Hepatocyte (in vitro differentiated cells): ENCODE measurements at regions not wholly inside any gene's neighbourhood (a gene's known extent, or its start where the extent isn't known, plus 50 kb on each side); places are given as distances from the start of the nearest gene placed in this dataset.

Experiments used
- DNase-seq: peaks from one replicate; pipeline ENCODE4 v3.0.0-alpha.2; 2016; ENCODE audit warnings: low spot score
- H2AFZ ChIP-seq: fragments of 200-600 bp; sonication (generic); 2 replicates; pipeline ENCODE4 v1.6.0; 2016; ENCODE audit warnings: antibody characterized with exemption, mild to moderate bottlenecking
- H3K27ac ChIP-seq: fragments of 200-600 bp; sonication (generic); 2 replicates; pipeline ENCODE4 v1.5.1; 2016; ENCODE audit warnings: mild to moderate bottlenecking
- H3K27me3 ChIP-seq: fragments of 200-600 bp; sonication (generic); 2 replicates; pipeline ENCODE4 v1.6.1; 2016
- H3K36me3 ChIP-seq: fragments of 200-600 bp; sonication (generic); replicated peaks from 2 replicates; pipeline ENCODE4 v1.5.1; 2016; ENCODE audit warnings: low read depth; ENCODE audit not compliant: insufficient read depth
- H3K4me1 ChIP-seq: fragments of 200-600 bp; sonication (generic); 2 replicates; pipeline ENCODE4 v1.5.1; 2016; ENCODE audit warnings: mild to moderate bottlenecking, moderate library complexity; ENCODE audit not compliant: insufficient read depth
- H3K4me2 ChIP-seq: fragments of 200-600 bp; sonication (generic); 2 replicates; pipeline ENCODE4 v1.6.0; 2016
- H3K4me3 ChIP-seq: fragments of 200-600 bp; sonication (generic); 2 replicates; pipeline ENCODE4 v1.5.1; 2016; ENCODE audit warnings: mild to moderate bottlenecking
- H3K79me2 ChIP-seq: fragments of 200-600 bp; sonication (generic); 2 replicates; pipeline ENCODE4 v1.6.0; 2017; ENCODE audit warnings: mild to moderate bottlenecking
- H3K9me2 ChIP-seq: fragments of 200-600 bp; sonication (generic); replicated peaks from 2 replicates; pipeline ENCODE4 v1.6.0; 2017; ENCODE audit warnings: mild to moderate bottlenecking; ENCODE audit not compliant: insufficient read depth
- H3K9me3 ChIP-seq: fragments of 200-600 bp; sonication (generic); 2 replicates; pipeline ENCODE4 v1.5.1; 2016; ENCODE audit warnings: low read depth, mild to moderate bottlenecking
- H4K20me1 ChIP-seq: fragments of 200-600 bp; sonication (generic); 2 replicates; pipeline ENCODE4 v1.6.0; 2016; ENCODE audit warnings: mild to moderate bottlenecking; ENCODE audit not compliant: insufficient read depth, poor library complexity, severe bottlenecking
- EZH2 ChIP-seq: fragments of 200-600 bp; sonication (generic); IDR thresholded peaks from 2 replicates; pipeline ENCODE4 v1.6.1; 2016; ENCODE audit warnings: antibody characterized with exemption, mild to moderate bottlenecking, borderline replicate concordance
- EZH2phosphoT487 ChIP-seq: fragments of 200-600 bp; sonication (generic); IDR thresholded peaks from one replicate; pipeline ENCODE4 v1.6.1; 2018; ENCODE audit warnings: antibody characterized with exemption, mild to moderate bottlenecking, low read depth, moderate library complexity; ENCODE audit not compliant: unreplicated experiment, severe bottlenecking
- WGBS: methylation state at CpG from one replicate; pipeline ENCODE4 v1.1.6; 2016; ENCODE audit warnings: low lambda C conversion rate; ENCODE audit errors: missing lambda C conversion rate; 5-methylcytosine and 5-hydroxymethylcytosine counted together
- TF ChIP-seq, protein P1 (sequence below): fragments of 200-600 bp; sonication (generic); IDR thresholded peaks from 2 replicates; pipeline ENCODE4 v1.5.1; 2016; ENCODE audit warnings: antibody characterized with exemption, mild to moderate bottlenecking; ENCODE audit not compliant: poor library complexity

- no peaks in the 10 kb centered on the region for H3K9me2 ChIP-seq
- H3K4me1 ChIP-seq = peaks cover 8% of the 10 kb centered on the region
- no peak overlapping the region for H2AFZ ChIP-seq
- no peaks in the 10 kb centered on the region for H3K36me3 ChIP-seq
- H3K4me3 ChIP-seq = no peak overlapping the region
- WGBS = 94% methylated on average over 5 of the region's 5 CpGs
- no peak overlapping the region for H3K27ac ChIP-seq
- H3K79me2 ChIP-seq = no peaks in the 10 kb centered on the region
- H3K9me3 ChIP-seq = no peaks in the 10 kb centered on the region
- H3K27me3 ChIP-seq = no peaks in the 10 kb centered on the region
- no peak for DNase-seq
- H4K20me1 ChIP-seq = no peaks in the 10 kb centered on the region
- H3K4me2 ChIP-seq = no peak overlapping the region
- TF ChIP-seq EZH2phosphoT487 (no peak), EZH2 (no peak)
- TF ChIP-seq, protein P1, sequence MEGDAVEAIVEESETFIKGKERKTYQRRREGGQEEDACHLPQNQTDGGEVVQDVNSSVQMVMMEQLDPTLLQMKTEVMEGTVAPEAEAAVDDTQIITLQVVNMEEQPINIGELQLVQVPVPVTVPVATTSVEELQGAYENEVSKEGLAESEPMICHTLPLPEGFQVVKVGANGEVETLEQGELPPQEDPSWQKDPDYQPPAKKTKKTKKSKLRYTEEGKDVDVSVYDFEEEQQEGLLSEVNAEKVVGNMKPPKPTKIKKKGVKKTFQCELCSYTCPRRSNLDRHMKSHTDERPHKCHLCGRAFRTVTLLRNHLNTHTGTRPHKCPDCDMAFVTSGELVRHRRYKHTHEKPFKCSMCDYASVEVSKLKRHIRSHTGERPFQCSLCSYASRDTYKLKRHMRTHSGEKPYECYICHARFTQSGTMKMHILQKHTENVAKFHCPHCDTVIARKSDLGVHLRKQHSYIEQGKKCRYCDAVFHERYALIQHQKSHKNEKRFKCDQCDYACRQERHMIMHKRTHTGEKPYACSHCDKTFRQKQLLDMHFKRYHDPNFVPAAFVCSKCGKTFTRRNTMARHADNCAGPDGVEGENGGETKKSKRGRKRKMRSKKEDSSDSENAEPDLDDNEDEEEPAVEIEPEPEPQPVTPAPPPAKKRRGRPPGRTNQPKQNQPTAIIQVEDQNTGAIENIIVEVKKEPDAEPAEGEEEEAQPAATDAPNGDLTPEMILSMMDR = no peak
Measured at GRCh38 chr11:92830377-92831155, 138.9 kb upstream of the MTNR1B start.

DNA sequence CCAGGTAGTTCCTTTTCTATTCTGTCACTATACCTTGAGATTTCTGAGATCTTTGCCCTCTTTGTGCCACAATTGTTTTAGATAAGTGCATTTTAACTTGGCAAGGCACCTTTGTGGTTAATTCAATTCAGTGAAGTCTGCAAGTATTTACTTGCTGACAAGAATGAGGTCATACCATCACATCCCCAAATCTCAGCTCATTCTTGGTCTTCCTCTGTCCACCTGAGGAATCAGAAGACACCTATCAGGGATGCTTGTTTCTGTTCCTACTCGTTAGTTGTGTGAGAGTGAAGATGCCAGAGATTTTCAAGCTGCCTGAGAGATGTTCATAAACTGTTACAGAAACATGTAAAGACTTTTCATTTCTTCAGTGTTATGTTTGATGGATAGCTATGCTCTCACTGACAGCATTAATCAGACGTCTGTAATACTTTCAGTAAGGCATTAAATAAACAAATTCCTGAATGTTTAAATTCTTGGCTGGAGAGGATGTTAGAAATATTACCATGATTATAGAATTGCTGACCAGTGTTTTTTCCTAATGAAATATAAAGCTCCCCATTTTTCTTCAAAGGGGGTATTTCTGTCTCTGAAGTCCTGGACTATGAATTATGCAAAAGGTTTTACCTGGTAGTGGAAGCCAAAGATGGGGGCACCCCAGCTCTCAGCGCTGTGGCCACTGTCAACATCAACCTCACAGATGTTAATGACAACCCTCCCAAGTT lies 135.0 kb upstream of the MTNR1B start:
- DNase-seq = no peak
- no peaks in the 10 kb centered on the region for H3K79me2 ChIP-seq
- TF ChIP-seq EZH2 = no peak
- TF ChIP-seq, protein P1 = no peak
- H3K9me3 ChIP-seq = no peaks in the 10 kb centered on the region
- H2AFZ ChIP-seq = no peak overlapping the region
- no peaks in the 10 kb centered on the region for H3K9me2 ChIP-seq
- H3K4me3 ChIP-seq = no peak overlapping the region
- no peak overlapping the region for H3K4me2 ChIP-seq
- no peaks in the 10 kb centered on the region for H3K27me3 ChIP-seq
- H3K36me3 ChIP-seq = no peaks in the 10 kb centered on the region
- H4K20me1 ChIP-seq = no peaks in the 10 kb centered on the region
- no peaks in the 10 kb centered on the region for H3K4me1 ChIP-seq
- H3K27ac ChIP-seq = no peak overlapping the region
- 58% methylated on average over 3 of the region's 3 CpGs for WGBS

DNA sequence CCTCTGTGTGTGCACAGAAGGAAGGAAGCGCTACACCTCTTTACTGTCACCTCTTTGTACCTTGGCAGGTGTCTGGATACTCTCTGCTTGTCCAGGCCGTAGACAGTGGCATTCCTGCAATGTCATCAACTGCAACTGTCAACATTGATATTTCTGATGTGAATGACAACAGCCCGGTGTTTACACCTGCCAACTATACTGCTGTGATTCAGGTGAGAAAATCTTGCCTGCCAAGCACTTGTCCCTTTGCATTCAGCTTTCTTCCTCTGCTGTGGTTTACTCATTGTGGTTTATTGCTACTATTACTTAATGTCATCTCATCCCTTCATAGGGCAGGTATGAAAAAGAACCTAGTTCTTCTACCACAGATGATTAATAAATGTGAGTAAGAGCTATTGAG lies 131.9 kb upstream of the MTNR1B start:
- Histone ChIP-seq H3K9me3 (no peaks in the 10 kb centered on the region), H3K4me3 (no peak overlapping the region), H3K36me3 (no peaks in the 10 kb centered on the region), H3K9me2 (no peaks in the 10 kb centered on the region), H3K4me1 (no peaks in the 10 kb centered on the region), H3K4me2 (no peak overlapping the region), H4K20me1 (no peaks in the 10 kb centered on the region), H3K27me3 (no peaks in the 10 kb centered on the region), H2AFZ (no peak overlapping the region), H3K27ac (no peak overlapping the region), H3K79me2 (no peaks in the 10 kb centered on the region)
- TF ChIP-seq, protein P1 = no peak
- TF ChIP-seq EZH2phosphoT487 (no peak), EZH2 (no peak)
- DNase-seq = no peak
- WGBS = 69% methylated on average over 3 of the region's 3 CpGs
